ENCODE measurements at regions not wholly inside any gene's neighbourhood (a gene's known extent, or its start where the extent isn't known, plus 50 kb on each side); places are given as distances from the start of the nearest gene placed in this dataset.
"Not testable (repeated sequence)": the region's sequence is repeated elsewhere in the genome, so short reads cannot be mapped to it uniquely, and the experiment has no call there.

DNA sequence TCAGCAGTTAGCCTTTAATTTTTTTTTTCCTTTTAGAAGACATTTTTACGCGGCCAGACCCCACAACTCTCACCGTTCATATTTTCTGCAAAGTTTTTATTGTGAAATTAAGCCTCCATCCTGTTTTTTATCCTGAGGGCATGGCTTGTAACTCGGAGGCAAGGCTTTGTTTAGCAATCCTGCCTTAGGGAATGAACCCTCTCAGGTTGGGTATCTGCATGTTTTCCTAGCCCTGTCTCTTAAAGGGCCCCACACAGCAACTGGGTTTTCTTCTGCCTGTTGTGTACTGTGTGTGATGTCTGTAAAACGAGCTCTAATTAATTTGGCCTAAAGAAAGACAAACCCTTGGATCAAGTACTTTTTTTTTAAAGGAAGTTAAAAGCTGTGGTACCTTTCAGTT, 130.2 kb upstream of the COBL start:
- no peak overlapping the region for H3K4me3 ChIP-seq (replicated peaks; ENCODE audit: low read depth, low read length)
- no peak for DNase-seq (ENCODE audit: low read depth)
- TF ChIP-seq, protein P1, sequence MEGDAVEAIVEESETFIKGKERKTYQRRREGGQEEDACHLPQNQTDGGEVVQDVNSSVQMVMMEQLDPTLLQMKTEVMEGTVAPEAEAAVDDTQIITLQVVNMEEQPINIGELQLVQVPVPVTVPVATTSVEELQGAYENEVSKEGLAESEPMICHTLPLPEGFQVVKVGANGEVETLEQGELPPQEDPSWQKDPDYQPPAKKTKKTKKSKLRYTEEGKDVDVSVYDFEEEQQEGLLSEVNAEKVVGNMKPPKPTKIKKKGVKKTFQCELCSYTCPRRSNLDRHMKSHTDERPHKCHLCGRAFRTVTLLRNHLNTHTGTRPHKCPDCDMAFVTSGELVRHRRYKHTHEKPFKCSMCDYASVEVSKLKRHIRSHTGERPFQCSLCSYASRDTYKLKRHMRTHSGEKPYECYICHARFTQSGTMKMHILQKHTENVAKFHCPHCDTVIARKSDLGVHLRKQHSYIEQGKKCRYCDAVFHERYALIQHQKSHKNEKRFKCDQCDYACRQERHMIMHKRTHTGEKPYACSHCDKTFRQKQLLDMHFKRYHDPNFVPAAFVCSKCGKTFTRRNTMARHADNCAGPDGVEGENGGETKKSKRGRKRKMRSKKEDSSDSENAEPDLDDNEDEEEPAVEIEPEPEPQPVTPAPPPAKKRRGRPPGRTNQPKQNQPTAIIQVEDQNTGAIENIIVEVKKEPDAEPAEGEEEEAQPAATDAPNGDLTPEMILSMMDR (IDR thresholded peaks at IDR 0.05; ENCODE audit: low read length, missing control alignments), result no peak

DNA sequence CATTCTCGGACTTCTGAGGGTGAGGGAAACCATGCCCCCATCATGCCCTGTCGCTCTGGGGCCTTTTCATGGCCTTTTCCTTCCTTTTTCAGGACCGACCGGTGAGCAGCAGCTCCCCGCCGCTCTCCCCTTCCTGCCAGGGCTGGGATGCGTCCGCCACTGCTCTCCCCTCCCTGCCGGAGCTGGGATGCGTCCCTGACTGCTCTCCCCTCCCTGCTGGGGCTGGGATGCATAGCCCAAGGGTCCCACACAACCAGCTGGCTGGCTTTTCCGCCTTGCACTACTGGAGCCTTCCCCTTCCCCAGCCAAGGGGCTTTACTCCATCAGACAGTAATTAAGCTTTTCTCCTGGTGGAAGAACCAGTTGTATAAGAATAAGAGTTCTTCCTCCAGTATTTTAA, 129.7 kb upstream of the COBL start:
- TF ChIP-seq, protein P1 (IDR thresholded peaks at IDR 0.05; ENCODE audit: low read length, missing control alignments), result no peak
- DNase-seq (ENCODE audit: low read depth), result no peak
- no peak overlapping the region for H3K4me3 ChIP-seq (replicated peaks; ENCODE audit: low read depth, low read length)

DNA sequence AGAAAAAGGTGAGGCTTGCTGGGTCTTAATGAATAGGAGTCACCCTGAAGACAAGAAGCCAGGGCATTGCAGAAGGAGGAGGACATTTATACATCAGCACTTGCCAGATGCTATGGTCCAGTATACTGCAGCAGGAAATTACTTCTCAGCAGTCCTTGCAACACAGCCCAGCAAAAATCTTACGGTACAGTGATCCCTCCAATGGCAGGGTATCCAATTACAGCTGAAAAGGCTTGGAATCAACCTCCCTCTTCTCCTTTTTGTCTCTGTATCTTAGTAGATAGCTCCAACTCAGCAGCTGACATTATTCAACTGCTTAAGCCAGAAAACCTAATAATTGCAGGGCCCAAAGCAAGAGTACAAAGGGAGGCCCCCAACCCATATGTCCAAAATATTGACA, 128.3 kb upstream of the COBL start:
- TF ChIP-seq, protein P1 (IDR thresholded peaks at IDR 0.05; ENCODE audit: low read length, missing control alignments), result no peak
- no peak for DNase-seq (ENCODE audit: low read depth)
- no peak overlapping the region for H3K4me3 ChIP-seq (replicated peaks; ENCODE audit: low read depth, low read length)

DNA sequence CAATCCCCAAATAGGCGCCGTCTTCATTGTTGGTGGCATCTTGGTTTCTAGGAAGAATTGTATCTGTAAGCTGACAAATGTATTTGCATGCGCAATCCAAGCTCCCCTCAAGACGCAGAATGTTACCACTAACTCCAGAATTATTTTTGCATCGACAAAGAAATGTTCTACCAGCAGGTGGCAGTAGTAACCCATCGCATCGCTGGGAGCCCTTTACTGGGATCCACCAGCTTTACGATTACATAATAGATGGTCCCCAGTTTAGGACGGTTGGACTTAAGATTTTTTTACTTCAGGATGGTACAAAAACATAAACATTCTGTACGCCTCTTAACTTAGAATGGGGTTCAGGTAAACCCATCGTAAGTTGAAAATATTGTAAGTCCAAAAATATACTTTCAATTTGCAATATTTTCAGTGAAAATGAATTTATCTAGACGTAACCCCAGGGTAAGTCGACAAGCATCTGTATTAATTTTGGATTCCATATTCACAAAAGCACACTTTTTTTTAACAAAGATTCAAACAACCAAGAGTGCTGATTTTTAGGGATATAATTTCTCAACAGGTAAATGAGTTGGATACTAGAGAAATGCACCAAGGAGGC, 114.0 kb upstream of the COBL start:
- DNase-seq (ENCODE audit: low read depth), result peak; percentile 49
- TF ChIP-seq, protein P1 (IDR thresholded peaks at IDR 0.05; ENCODE audit: low read length, missing control alignments), result peak; percentile 68
- H3K4me3 ChIP-seq (replicated peaks; ENCODE audit: low read depth, low read length), result no peak overlapping the region

DNA sequence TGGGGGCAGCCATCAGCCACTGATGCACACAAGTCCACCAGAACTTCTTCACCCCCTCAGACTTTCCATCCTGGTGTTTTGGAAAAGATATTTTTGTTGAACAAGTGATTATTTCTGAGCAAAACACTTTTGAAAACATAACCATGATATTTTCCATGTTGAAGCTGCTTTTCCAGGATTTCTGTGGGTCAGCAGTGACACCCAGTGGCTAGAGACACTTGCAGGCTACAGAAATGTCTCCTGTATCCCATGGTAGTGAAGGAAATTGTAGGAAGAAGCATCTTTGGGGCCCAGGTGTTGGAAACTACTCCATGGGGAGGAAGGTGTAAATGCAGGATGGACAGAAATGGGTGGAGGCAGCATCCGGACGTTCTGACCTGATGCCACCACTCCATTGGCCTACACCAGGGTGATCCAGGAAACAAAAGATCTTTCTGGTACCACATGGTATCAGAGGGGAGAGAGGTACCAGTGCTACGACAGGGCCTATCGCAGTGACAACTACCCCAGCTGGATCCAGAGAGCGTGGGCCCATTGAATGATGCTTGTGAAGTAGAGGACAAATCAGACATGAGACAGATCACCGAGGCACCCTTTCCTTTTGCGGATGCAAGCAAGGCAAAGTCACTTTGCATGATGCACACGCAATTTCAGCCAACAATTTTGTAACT, 111.7 kb upstream of the COBL start:
- DNase-seq (ENCODE audit: low read depth), result no peak

DNA sequence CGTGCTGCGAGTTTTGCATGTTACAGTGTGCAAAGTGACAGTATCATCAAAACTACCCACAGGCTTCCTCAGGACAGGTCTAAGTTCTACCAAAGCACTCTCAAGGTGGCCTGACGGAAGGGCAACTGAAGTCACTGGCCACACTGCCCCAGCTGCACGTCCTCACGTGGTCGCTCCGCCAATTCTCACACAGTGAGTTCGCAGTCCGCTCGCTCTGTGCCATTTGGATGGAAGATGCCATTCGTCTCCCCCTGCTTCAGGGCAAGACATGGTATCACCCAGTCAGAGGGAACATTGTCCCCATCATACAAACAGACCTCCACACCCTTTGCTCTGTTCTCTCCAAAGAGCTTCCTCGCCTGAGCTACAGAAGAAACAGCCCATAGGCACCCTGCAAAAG, 109.6 kb upstream of the COBL start:
- TF ChIP-seq, protein P1 (IDR thresholded peaks at IDR 0.05; ENCODE audit: low read length, missing control alignments), result no peak
- H3K4me3 ChIP-seq (replicated peaks; ENCODE audit: low read depth, low read length), result no peak overlapping the region

More for the DNA sequence above, 111.7 kb upstream of the COBL start:
- TF ChIP-seq, protein P1 (IDR thresholded peaks at IDR 0.05; ENCODE audit: low read length, missing control alignments), result no peak
- H3K4me3 ChIP-seq (replicated peaks; ENCODE audit: low read depth, low read length), result no peak overlapping the region

DNA sequence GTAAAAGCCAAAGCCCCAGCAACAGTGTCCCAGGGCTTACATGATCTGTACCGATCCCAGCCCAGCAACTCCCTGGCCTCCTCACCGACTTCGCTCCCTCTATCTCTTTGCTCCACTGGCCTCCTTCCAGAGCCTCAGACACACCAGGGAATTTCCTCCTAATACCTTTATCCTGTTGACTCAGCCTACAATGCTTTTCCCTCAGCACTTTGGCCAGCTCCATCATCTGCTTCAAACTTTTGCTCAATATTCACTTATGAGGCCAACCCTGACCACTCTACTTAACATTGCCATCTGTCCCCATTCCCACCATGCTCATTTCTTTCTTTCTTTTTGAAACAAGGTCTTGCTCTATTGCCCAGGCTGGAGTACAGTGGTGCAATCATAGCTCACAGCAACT, 93.3 kb upstream of the COBL start:
- H3K4me3 ChIP-seq (replicated peaks; ENCODE audit: low read depth, low read length); DNase-seq (ENCODE audit: low read depth): not testable (repeated sequence)

More for the DNA sequence above, 109.6 kb upstream of the COBL start:
- no peak for DNase-seq (ENCODE audit: low read depth)

DNA sequence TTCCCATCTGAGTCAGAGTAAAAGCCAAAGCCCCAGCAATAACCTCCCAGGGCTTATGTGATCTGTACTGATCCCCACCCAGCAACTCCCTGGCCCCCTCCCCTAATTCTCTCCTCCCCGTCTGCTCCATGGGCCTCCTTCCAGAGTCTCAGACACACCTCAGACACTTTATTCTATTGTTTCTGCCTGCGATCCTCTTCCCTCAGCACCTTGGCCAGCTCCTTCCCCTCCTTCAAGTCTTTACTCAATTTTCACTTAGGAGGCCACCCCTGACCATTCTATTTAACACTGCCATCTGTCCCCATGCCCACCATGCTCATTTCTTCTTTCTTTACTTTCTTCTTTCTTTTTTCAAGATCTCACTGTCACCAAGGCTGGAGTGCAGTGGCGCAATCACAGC, 81.0 kb upstream of the COBL start:
- DNase-seq (ENCODE audit: low read depth); H3K4me3 ChIP-seq (replicated peaks; ENCODE audit: low read depth, low read length): not testable (repeated sequence)

DNA sequence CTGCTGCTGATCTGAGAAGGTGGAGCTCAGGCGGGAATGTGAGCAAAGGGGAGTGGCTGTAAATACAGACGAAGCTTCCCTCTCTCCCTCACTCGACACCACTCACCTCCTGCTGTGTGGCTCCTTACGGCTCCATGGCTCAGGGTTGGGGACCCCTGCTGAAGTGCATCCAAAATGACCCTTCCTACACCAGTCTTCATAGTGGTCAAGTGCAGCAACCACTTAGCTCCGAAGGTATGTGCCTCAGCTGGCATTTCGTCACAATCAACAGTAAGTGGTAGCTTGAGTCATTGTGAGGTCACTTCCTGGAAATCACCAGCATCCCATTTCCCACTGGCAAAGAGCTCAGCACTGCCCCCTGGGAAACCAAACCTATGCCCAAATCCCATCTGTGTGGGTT, 76.4 kb upstream of the COBL start:
- not testable (repeated sequence) for DNase-seq (ENCODE audit: low read depth); H3K4me3 ChIP-seq (replicated peaks; ENCODE audit: low read depth, low read length)

DNA sequence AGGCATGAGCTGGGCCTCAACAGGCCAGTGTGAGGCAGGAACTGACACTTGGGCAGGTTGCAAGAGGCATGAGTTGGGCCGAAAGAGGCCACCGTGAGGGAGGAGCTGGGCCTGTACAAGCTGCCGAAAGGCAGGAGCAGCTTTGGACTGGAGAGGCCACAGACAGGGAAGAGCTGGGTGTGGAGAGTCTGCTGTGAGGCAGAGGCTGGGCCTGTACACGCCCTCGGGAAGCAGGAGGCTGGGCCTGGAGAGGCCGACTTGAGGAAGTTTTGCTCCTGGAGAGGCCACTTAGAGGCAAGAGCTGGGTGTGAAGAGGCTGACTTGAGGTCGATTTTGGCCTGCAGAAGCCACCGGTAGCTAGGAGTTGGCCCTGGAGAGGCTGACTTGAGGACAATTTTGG, 73.3 kb upstream of the COBL start:
- not testable (repeated sequence) for DNase-seq (ENCODE audit: low read depth); H3K4me3 ChIP-seq (replicated peaks; ENCODE audit: low read depth, low read length)

DNA sequence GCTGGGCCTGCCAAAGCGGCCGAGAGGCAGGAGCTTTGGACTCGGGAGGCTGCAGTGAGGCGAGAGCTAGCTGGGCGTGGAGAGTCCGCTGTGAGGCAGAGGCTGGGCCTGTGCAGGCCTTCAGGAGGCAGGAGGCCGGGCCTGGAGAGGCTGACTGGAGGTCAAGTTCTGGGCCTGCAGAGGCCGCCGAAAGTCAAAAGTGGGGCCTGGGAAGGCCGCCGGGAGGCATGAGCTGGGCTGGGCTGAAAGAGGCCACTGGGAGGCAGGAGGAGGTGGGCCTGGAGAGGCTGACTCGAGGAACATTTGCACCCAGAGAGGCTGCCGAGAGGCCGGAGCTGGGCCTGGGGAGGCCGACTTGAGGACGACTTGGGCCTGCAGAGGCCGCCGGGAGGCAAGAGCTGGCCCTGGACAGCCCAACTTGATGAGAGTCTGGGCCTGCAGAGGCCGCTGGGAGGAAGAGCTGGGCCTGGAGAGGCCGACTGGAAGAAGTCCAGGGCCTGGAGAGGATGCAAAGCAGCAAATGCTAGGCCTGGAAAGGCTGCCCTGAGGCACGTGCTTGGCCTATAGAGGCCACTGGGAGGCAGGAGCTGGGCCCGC, 72.7 kb upstream of the COBL start:
- DNase-seq (ENCODE audit: low read depth); H3K4me3 ChIP-seq (replicated peaks; ENCODE audit: low read depth, low read length): not testable (repeated sequence)
